ENCODE measurements at regions not wholly inside any gene's neighbourhood (a gene's known extent, or its start where the extent isn't known, plus 50 kb on each side); places are given as distances from the start of the nearest gene placed in this dataset.

- no peak for DNase-seq
Observed at GRCh38 chrX:51798701-51799100, 55.5 kb downstream of the GSPT2 start.

DNA sequence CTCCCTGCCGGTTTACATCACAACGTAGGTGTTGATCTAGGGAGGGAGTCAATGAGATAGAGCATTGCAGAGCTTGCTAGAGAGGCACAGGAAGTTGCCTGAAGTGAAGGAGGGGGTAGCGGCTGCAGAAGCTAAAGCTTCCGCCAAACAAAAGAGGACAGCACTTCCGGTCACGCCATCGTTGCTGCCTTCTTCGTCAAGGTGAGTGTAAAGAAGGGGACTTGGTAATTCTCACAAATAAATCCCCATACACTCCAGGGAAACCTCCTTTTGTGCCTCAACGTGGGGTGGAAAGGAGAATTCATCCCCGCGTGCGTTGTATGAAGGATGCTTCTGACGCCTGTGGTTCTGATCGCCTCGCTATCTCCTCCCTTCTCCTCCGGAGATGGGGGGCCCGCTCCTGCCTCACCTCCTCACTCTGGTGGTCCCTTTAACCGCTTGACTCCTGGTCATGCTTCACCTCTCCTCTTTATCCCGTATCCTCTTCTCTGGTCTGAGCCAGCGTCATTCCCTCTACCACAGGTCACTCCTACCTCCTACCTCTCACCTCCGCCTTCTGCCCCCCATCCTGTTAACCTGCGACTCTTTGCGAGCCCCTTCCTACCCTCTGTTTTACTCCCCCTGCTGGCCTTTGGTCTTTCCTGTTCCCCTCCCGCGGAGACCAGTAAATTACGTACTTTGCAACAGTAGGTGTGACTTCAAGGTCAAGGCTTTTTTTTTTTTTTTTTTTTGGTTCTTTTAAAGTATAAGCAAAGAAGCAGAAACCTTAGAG is 59.9 kb downstream of the GSPT2 start:
- peak; percentile 72 for DNase-seq

DNA sequence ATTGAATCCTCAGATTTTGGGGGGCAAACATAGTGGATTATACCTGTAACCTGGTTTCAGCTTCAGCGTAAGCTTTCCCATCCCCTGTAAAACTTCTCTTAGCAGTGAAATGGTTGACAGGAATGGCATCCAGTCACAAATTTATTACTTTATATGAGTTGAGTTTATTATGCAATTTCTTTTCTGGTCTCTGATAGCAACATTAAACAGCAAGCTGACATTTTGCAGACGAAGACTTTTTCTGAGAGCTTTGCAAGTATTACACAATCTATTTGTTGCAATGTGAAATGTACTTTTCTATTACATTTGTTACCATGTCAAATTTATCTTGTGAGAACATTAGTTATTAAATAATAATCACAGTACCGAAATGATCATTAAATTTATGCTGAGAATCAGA is 60.6 kb downstream of the GSPT2 start:
- DNase-seq, result no peak

DNA sequence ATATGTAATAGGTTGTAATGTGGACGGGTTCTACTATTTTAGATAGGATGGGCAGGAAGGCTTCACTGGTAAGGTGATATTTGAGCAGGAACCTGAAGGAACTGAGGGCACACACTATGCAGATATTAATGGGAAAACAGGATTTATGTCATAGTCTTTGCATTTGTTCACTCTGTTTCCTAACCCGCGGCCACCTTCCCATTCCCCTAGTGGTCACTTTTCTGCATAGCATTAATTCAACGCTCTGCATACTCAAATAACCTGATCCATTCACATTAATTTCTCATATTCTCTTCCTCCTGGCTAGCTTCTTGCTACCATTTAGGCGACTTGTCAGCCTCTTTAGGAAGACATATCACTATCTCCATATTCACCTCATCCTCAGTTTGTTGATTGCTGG is 61.5 kb downstream of the GSPT2 start:
- no peak for DNase-seq

GRCh38 chrX:51813886-51814460 is 70.7 kb downstream of the GSPT2 start:
- no peak for DNase-seq

- DNase-seq, result no peak
Observed at GRCh38 chrX:51824061-51824460, 69.4 kb upstream of the MAGED1 start.

- no peak for DNase-seq
Observed at GRCh38 chrX:51825436-51825835, 68.0 kb upstream of the MAGED1 start.

DNA sequence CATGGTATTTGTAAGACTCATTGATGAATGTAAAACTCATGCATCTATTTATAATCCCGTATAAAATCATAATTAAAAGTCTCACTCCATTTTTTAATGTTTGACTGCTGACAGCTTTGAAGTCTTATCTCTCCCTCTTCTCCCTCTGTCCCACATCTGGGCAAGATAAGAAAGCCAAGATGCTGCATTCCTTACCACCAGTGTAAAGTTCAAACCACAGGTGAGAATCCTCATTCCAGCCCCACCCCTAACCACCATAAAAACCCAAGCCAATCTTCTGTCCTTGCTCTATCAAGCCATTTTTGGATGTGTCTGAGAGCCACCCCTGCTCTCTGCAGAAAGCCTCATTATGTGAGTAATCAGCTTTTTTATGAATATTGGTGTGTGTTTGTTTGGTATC is 59.3 kb upstream of the MAGED1 start:
- no peak for DNase-seq

GRCh38 chrX:51836823-51837222 is 56.6 kb upstream of the MAGED1 start:
- no peak for DNase-seq

GRCh38 chrX:51837451-51837850 is 56.0 kb upstream of the MAGED1 start:
- no peak for DNase-seq

GRCh38 chrX:51837921-51838320 is 55.5 kb upstream of the MAGED1 start:
- DNase-seq, result no peak

Measured in CD4-positive, alpha-beta T cell treated with Interleukin-12 subunit alpha and Interleukin-12 subunit beta, for 1 hour (primary cell).